Stimulated activated CD4-positive, alpha-beta T cell treated with anti-CD3 and anti-CD28 coated beads, Interleukin-4, amount 100 ng/mL, for 1 hour (primary cell): ENCODE measurements at regions not wholly inside any gene's neighbourhood (a gene's known extent, or its start where the extent isn't known, plus 50 kb on each side); places are given as distances from the start of the nearest gene placed in this dataset.

Experiments used
- DNase-seq: peaks from one replicate; pipeline ENCODE4 v3.0.0-alpha.2; 2020

DNA sequence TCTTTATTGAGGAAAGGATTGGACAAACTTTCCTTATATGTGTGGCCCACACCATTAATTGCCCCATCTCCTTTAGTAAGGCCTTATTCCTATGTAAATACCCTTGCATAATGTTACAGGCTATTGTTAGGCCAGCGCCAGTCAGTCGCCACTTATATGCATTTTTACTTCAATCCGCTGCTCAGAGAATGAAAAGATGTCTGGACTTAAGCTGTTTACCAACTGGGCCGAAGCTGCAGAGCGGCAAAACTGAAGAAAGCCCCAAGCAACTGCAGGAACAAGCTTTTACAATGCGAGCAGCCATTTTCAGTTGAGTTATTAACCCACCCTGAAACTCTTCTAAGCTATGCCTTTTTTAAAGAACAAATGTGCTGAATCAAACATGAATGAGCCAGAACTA, 92.1 kb upstream of the OTX2 start:
- no peak for DNase-seq

DNA sequence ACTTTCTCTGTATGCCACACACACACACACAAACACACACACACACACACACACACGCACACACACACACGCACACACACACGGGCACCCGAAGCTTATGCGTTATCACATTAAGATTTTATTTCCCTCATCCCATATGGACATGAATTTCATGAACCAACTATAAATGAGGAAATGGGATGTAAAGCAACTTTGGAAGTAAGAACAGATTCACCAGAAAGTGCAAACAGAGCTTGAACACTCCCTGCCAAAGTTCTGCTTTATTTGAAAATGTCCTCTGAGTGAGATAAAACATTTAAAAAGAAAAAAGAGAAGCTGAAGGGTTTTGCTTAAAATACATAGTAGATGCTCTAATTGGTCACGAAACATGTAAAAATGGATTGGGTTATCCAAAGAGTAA, 90.4 kb upstream of the OTX2 start:
- no peak for DNase-seq

DNA sequence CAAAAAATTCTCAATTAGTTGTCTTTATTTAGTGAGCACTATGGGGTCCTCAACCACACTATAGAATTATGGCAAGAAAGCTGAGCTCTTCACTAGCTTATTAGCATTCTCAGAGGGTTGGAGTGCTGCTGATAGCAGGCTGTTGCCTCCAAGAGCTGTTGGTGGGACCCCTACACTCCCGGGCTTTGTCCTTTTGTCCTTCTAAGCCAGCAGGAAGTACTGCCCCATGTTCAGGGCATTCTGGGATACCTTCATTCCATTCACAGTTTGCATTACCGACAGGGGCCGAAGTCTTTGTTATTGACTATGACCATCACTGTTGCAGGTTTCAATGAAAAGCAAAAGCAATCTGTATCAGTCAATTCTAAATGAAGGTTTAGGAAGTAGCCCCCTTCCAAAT, 89.5 kb upstream of the OTX2 start:
- DNase-seq, result no peak

DNA sequence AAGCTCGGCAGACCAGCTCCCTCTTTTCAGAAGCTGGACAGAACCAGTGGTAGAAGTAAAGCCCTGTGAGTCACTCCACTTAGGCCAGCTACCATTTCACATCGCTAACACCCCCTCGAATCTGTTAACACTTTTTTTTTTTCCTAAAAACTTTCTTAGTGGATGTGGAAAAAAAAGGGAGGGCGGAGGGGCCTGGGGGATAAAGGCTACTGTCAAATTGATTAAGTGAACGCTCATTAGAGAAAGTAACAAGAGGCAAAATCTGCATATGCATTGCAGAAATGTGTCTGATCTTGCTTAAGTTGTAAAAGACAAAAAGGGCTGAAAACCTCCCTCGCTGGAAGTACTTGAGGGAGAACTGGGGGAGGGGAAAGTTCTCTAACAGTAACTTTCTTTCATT, 86.6 kb upstream of the OTX2 start:
- no peak for DNase-seq

DNA sequence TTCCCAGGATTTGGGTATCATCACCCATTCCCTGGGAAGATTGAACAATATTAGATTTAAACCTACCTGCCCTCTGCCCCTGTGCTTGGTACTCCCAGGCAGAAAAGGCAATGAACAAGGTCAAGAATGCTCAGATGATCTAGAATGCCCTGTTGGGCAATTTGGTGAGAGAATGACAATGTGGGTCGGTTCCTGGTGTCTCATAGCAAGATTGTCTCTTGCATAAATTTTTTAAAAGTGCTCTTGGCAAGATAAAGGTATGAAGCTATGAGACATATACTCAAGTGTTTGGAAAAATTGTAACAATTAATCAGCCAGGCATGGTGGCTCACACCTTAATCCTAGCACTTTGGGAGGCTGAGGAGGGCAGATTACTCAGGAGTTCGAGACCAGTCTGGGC, 86.0 kb upstream of the OTX2 start:
- DNase-seq, result no peak

DNA sequence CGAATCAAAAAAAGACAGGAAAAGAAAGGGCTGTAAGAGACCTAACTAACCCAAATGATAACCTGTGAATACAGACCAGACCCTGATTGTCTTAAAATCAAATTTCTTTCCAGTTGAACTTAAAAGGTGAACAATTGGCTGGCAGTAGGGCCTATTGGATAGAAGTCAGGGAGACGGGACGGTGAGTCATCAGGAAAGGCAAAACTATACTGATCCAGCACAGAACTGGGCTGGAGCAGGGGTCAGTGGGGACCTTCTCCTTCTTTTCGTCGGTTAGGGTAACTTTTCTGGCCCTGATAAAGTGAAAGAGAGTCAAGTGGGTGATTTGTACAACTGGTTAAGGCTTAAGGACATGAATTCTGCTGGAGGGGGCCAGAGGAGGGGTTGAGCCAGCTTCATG, 84.9 kb upstream of the OTX2 start:
- no peak for DNase-seq

DNA sequence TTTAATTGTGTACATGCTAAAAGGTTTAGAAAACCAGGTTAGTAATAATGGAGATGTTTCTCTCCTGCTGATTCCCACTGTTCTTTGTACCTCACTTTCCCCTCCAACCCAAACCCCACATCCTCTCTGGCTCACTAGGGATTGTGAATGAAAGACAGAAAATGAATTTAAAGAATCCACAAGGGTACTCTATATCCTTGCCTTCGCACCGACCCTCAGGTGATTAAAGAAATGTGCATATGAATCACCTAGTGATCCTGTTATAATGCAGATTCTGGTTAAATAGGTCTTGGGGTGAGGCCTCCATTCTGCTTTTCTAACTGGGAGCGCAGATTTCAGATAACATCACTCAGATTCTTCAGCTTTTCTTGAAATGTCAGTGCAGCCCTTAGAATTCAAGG, 84.3 kb upstream of the OTX2 start:
- no peak for DNase-seq

DNA sequence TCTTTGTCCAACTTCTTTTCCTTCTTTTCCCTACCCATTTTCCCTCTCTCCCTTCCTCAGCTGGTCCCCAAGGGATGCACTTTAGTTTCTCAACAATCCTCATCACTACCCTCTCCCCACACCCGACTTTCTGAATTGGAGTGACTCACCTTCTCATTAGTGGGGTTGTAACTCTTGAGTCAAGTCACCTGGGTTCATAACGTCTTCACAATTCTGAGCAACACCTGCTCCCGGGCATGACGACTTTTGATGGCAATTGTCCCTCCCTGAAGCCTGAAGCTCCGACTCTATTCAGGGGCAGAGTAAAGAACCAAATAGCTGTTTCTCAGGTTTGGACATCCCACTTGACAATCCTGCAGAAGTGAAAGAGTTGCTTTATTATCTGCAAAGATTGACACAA, 82.7 kb upstream of the OTX2 start:
- DNase-seq, result no peak

DNA sequence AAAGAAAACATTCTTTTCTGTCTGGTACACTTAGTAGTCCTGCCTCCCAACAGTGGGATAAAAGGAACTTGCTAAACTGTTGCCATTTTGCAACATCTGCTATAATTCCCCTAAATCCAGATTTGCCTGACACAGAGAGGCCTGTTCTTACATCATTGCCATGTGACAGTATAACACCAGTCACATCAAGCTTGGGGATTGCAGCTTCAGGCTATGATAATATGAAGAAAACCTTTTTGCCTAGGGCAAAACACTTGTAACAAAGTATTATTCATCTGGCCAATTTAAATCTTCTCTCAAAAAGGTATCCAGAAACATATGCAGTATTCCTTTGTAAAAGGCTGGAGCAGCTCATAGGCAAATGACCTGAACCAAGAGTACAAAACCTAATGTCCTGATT, 80.9 kb upstream of the OTX2 start:
- DNase-seq, result no peak

DNA sequence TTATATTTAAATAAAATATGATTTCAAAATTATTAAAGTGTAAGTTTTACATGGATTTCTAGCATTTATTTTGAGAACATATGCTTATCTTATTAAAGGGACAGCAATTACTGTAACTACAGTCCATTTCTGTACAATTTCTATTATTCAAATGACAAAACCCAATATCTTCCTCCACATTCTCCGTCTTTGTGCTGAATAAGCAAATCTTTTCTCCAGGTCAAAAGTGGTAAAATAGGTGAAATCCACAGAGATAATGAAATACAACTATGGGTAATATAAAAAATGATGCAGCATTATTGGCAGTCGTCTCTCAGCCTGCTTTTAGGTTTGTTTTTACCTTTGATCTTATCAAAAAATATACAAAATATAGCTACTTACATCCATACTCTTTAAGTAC, 79.4 kb upstream of the OTX2 start:
- no peak for DNase-seq

DNA sequence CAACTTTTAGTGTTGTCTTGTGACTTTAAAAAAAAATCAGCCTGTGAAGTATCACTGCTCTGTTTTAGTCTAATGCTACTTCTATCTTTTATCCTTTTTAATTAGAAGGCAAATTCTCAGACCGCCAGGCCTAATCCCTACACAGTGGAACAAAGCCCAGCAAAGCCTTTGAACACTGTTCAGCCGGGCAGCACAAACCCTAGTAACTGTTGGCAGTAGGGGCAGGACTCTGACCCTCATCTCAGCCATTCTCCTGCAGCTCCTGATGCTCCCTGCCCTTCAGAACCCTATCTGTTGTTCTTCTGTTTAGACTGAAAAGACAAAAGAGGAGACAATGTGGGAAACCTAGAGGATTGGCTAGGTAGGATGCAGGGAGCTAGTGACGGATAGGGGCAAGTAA, 78.0 kb upstream of the OTX2 start:
- no peak for DNase-seq

DNA sequence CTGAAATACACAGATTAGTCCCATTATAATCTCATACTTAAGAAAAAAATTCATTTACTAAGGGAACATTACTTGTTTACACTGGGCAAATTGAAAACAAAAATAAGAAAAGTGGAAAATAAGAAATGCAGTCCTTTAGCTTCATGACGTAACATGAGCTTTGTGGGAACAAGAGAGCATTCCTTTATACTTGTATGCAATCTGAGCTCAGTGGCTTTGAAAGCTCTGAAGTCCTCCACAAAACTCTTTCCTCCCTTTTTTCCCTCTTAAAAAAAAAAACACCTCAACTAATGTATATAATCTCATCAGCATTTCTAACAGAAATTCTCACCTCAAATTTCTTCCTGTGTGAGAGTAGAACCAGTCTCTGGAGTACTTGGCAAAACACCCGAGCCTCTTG, 76.9 kb upstream of the OTX2 start:
- no peak for DNase-seq

DNA sequence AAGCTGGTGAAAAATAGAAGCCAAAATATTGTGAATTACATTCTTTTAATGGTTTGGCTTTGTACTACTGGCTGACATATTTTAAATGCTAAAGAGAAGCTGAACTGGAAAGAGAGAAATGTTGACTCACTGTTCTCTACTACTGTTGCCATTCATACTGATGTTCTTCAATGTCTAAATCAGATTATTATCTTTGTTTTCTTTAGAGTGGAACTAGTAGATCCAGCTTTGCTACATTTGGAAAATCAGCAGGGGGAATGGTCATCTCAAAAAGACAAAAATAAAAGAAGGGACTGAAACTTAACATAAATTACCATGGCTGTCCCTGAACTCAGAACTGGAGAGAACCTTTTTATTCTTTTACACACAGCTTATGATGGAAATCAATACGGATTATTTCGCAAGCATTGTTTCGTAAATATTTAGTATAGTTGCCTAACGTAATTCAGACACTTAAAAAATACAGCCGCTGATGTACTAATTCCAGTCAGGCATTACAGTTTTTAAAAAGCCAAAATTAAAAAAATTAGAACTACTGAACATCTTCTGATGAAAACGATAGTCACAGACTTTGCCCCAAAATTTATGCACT, 76.3 kb upstream of the OTX2 start:
- no peak for DNase-seq

DNA sequence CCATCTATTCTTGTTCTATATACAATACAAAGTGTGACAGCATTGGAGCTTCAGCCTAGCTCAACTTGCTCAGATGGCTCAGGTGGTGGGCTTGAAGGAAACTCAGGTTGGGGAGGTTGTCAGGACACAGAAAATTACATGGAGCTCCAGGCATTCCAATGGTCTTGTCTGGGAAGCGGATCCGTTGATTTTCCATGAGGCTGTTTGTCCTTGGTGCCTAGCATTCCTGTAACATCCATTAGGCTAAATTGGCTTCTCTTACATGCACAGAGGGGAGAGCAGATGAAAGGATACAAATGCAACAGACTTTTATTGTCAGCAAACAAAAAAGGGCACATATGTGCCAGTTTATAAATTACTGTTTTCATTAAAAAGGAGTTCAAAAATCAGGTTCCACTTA, 75.5 kb upstream of the OTX2 start:
- DNase-seq, result no peak

DNA sequence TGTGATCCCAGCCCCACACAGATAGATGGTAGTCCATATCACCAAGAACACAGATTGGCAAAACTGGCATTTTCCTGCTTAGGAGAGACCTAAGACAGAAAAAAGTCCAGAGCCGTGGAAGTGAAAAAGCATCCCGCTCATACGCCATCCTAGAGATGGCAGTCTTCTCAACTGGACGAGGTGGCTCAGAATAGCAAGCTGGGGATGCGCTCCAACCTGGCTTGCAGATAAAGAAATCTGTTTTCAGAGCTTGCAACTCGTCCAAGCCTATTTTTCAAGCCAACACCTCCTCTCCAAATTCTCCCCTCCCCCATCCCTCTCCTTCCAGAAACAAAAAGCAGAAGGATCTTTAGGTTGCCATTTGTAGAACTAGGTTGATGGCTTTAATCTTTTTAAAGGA, 74.3 kb upstream of the OTX2 start:
- DNase-seq, result no peak

DNA sequence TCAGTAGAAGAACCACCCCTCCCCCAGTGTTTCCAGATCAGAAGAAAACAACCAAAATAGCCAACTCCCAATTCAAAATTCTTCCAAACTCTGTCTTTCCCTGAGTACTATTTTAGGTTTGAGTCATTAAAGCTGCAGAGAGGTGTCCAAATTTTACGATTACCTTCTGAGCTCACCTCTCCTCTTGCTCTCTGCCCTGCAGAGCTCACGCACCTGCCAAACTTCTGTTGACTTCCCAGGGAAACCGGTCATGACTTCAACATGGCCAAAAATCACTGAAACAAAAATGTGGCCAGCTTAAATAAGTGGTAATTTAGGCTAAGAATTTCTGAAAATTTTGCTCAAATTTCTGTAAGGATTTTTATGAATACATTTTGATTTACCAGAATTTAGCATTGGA, 70.9 kb upstream of the OTX2 start:
- DNase-seq, result no peak

DNA sequence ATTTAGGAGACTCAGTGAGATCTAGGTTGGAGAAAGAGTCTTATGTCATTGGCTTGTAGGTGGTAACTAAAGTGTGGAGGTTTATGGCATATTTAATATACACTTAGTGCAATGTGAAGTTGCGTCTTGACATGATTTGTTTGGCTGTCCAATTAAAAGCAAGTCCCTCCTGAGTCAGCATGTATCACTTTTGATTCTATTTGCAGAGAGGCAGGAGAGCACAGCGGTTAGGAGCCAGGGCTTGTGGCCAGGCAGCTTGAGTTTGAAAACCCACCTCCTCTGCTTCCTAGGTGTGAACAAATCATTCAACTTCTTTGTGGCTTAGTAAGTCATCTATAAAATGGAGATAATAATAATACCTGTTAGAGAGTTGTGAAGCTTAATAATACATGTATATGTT, 68.5 kb upstream of the OTX2 start:
- DNase-seq, result no peak

DNA sequence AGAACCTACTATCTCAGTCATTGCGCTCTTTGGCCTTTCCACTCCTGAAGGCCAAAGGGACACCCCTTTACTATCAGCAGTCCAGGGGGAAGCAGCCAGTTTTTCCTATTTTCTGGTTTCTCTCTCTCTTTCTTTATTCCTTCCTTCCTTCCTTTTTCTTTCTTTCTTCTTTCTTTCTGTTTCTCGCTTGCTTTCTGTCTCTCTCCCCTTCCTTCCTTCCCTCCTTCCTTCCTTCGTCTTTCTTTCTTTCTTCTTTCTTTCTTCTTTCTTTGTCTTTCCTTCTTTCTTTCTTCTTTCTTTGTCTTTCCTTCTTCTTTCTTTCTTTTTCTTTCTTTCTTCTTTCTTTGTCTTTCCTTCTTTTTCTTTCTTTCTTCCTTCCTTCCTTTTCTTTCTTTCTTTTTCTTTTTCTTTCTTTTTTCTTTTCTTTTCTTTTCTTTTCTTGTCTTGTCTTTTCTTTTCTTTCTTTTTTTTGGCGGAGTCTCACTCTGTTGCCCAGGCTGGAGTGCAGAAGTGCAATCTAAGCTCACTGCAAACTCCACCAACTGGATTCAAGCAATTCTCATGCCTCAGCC, 64.9 kb upstream of the OTX2 start:
- no peak for DNase-seq

DNA sequence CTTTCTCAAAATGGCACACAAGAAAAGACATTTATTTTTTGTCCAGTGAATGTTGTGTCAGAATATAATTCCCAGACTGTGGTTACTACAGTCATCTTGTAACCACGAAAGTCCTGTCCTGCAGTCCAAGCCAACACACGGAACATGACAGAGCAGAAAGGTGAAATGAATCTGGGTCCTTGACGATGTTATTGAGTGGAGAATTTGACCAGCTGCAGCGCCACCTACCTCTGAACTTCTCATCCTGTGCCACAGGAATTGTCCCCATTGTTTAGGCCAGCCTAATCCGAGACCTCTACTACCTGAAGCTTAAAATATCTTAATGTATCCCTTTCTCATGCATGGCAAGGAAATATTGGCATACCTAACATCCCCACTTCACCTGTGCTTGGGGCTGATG, 64.1 kb upstream of the OTX2 start:
- no peak for DNase-seq

DNA sequence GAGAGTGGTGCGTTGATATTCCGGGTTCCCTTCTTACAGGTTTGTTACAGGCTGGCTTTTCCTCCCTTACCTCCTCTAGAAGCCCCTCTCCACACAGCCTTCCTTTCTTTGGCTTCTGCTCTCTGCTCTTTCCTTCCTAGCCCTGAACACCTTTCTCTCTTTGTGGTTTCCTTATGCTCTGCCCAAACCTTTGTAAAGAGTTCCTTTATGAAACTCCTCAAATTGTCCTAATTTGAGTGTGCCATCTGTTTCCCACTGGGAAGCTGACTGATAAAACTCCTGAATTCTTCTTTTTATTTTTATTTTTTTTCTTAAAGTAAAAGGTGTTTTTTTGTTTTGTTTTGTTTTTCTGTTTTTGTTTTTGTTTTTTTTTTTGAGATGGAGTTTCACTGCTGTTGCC, 60.1 kb upstream of the OTX2 start:
- DNase-seq, result no peak

DNA sequence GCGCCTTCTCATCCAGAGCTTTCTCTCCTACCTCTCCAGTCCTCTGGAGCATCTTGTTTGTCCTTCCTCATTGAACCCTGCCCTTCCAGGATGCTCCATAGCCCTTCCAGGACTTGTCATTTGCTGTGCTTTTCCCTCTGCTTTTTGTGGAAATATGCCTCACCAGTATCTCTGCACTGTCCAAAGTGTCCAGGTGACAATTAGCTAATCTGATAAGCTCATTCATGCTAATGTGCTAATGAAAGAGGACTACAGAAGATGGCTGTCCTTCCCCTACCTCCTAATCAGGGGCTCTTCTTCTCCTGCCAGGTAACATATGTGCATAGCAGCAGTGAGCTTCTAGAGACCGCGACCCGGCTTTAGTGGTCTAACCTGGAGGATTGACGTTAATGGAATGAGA, 58.4 kb upstream of the OTX2 start:
- DNase-seq, result no peak

DNA sequence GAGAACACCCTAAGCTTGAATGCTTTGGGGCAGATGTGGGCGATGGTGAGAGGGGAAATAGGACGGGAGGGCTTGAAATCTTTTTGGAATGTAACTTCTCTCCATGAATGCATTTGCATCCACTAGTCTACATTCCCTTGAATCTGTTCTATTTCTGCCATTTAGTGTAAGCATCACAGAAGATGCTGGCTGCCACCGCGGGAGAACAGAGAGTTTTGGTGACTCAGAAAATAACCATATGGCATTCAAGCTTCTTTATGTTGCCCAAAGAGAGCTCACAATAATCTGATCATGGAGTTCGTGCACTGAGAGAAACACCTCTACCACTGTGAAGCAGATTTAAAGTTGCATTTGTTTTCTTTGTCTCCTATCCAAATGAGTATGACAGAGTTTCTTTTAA, 52.6 kb upstream of the OTX2 start:
- DNase-seq, result no peak

DNA sequence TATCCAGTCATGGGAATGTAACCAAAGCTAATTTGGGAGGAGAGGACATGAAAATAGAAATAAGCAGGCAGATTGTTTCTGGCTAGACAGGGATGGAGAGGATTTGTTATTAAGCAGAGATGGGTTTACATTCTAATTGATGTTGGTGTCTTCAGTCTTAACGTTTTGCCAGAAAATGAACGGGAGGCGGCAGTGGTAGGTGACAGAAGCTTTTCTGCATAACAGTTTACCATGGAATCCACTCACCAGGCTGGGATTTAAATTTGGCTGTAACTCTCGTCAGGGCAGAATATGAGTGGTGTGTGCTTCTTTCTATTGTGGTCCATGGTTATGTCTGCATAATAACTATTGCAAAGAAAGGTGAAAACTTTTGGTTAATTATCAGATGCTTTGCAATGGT, 50.2 kb upstream of the OTX2 start:
- no peak for DNase-seq
